GM18868 (cell line): ENCODE measurements at regions not wholly inside any gene's neighbourhood (a gene's known extent, or its start where the extent isn't known, plus 50 kb on each side); places are given as distances from the start of the nearest gene placed in this dataset.

Experiments used
- ATAC-seq: cut with Tn5 transposase; IDR thresholded peaks from one replicate; pipeline ENCODE4 v1.9.1; 2021; ENCODE audit warnings: mild to moderate bottlenecking, moderate library complexity; ENCODE audit not compliant: unreplicated experiment

GRCh38 chr1:24990136-24990535 is 60.1 kb upstream of the RUNX3 start:
- no peak for ATAC-seq

GRCh38 chr1:24989082-24989481 is 59.0 kb upstream of the RUNX3 start:
- ATAC-seq = no peak

- ATAC-seq = no peak
Observed at GRCh38 chr1:24988558-24988912, 58.5 kb upstream of the RUNX3 start.

GRCh38 chr1:24987875-24988557 is 57.9 kb upstream of the RUNX3 start:
- ATAC-seq = peak; percentile 76

GRCh38 chr1:24987424-24987823 is 57.3 kb upstream of the RUNX3 start:
- no peak for ATAC-seq

- no peak for ATAC-seq
Observed at GRCh38 chr1:24986372-24986965, 56.4 kb upstream of the RUNX3 start.

GRCh38 chr1:24985737-24986136 is 55.7 kb upstream of the RUNX3 start:
- ATAC-seq = no peak

- no peak for ATAC-seq
Observed at GRCh38 chr1:24984800-24985522, 54.9 kb upstream of the RUNX3 start.

GRCh38 chr1:24984300-24984699 is 54.2 kb upstream of the RUNX3 start:
- no peak for ATAC-seq

GRCh38 chr1:24983006-24983680 is 53.1 kb upstream of the RUNX3 start:
- ATAC-seq = no peak

GRCh38 chr1:24981631-24982005 is 51.5 kb upstream of the RUNX3 start:
- ATAC-seq = no peak

GRCh38 chr1:24980836-24981630 is 51.0 kb upstream of the RUNX3 start:
- ATAC-seq = no peak
